Mucosa of gallbladder (tissue), 1 donor: ENCODE measurements at regions not wholly inside any gene's neighbourhood (a gene's known extent, or its start where the extent isn't known, plus 50 kb on each side); places are given as distances from the start of the nearest gene placed in this dataset.
A peak's percentile ranks its signal among the peaks of the same experiment; 100 is the strongest.

Experiments
- DNase-seq: peaks from one replicate; pipeline ENCODE4 v3.0.0-alpha.2; 2020; ENCODE audit warnings: low spot score
- donor health status: DM: no; HTN: no; CAD: no.

GRCh38 chr10:88108115-88108610 lies 244.7 kb downstream of the PTEN start:
- no peak for DNase-seq

DNA sequence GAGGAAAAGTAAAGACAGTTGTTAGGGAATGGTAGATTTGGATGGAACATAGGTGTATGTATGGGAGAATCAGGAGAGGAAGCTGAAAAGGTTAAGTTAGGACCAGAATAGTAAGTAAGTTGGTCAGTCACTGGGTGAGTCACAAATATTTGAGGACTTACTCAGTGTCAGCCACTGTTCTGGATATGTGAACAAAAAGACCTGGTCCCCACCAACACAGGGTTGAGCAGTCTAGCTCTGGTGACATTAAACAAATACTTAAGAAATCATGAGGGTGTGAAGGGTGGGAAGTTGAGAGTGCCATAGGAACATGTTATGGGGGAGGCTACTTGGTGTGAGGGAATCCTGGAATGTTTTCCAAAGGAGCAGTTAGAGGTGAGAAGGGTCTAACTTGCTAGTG lies 246.9 kb downstream of the PTEN start:
- DNase-seq = no peak

DNA sequence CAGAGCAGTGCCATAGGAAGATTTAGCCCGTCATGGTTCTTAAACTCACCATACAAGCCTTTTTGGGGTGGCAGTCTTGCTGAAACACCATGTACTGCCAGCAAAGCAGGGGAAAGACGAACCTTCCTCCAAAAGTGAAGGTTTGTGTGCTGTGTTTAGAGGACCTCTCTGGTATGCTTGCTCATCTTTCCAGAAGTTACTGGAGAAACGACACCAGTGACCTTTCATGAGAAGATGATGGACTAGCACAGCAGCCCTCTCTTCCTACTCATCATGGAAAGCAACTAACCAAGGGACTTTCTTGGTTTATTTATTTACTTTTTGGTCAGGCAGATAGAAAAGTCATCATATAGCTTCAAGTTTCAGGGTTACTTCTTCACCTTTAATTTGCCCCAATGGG lies 247.4 kb downstream of the PTEN start:
- no peak for DNase-seq

DNA sequence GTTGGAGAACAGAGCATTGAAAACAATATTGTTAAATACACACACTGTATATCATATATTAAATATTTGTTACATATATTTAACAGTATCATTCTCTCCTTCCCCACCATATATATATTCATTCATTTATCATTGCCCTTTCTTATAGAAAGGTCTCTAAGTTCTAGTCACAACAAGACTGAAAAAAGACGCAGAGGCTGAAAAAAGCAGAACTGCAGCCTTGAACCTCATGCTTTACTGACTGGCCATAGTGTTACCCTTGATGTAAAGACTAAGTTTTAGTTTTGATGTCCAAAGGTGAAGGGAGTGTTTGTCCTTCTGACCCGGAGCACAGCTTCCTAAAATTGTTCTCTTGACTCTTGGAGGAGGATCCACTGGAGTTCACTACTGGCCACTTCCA lies 247.9 kb downstream of the PTEN start:
- no peak for DNase-seq

- DNase-seq = no peak
Observed at GRCh38 chr10:88113232-88113631, 249.8 kb downstream of the PTEN start.

DNA sequence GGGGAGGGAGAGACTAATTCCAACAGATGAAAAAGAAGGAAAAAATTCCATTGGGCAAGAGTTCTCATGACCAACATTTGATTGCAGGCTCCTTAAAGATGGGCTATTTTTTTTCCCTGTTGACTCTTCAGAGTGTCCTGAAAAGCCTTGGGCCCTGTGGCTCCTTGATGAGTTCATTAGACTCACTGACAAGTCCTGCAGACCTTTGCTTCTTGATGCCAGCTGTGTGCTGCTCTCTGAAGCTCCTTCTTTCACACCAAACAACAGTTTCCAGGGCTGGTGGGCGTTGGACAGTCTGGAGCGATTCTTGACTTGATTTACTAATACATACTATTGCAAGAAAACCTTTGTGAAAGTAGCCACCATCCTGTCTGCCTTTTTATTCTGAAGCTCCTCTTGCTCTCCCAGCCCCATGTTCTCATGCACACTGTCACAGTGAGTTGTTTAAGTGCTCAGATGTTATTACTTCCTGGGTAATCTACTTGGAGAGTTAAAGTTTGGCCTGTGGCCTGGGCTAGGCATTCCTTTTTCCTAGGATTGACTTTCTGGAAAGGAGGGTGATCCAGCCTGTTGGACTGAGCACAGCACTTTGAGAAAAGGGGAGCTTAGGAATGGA lies 250.3 kb downstream of the PTEN start:
- no peak for DNase-seq

GRCh38 chr10:88114368-88114767 lies 250.9 kb downstream of the PTEN start:
- peak; percentile 55 for DNase-seq

DNA sequence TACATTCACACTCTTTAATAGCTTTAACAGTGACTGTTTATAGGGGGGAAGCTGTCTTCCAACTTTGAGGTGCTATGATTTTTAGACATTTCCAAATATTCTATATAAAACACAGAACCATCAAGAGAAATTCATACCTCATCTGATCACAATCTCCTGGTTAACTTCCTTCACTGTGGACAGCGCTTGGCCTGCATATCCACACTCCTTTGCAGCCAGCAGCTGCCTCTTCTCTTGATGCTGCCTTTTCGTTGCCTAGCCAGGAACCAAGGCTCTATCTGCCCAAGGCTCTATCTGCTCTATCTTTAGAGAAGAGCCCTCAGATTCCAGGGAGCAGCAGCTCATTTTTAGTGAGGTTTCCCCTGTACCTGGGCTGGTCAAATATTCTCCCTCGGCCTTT lies 252.0 kb downstream of the PTEN start:
- no peak for DNase-seq

- DNase-seq = no peak
Observed at GRCh38 chr10:88115968-88116367, 252.5 kb downstream of the PTEN start.

DNA sequence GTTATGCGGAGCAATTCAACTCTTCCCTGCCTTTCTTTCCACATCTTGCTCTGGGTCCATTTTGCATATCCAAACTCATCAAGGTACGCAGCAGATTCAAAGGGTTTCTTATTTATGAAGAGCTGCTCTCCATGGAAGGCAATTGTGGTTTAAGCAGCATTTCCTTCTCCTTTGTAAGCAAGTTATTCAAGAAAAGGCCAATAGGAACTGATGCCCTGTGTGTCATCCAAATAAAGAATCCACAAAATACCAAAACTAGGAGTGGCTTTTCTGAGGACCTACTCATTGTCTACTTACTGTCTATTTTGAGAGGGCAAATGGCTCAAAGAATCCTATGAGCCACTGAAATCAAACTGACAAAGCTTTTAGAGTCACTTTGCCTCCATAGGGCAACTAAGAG lies 253.1 kb downstream of the PTEN start:
- no peak for DNase-seq

- DNase-seq = no peak
Observed at GRCh38 chr10:88116971-88117626, 253.7 kb downstream of the PTEN start.

- DNase-seq = no peak
Observed at GRCh38 chr10:88117869-88118632, 254.6 kb downstream of the PTEN start.

DNA sequence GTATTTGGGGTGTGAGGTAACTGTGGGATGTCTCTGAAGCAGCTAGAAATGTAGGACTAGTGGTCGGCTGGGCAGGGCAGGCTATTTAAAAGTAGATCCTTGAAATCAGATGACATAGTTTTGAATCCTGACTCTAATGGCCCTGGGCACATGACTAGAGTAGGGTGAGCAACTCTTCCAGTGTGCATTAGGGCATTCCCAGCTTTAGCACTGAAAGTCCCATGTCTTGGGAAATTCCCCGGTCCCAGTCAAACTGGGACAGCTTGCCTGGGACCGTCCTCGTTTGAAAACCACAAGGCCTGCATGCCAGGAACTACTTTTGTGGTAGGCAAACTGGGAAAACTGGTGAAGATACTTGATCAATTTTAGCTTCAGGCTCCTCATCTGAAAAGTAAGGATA lies 255.3 kb downstream of the PTEN start:
- no peak for DNase-seq

DNA sequence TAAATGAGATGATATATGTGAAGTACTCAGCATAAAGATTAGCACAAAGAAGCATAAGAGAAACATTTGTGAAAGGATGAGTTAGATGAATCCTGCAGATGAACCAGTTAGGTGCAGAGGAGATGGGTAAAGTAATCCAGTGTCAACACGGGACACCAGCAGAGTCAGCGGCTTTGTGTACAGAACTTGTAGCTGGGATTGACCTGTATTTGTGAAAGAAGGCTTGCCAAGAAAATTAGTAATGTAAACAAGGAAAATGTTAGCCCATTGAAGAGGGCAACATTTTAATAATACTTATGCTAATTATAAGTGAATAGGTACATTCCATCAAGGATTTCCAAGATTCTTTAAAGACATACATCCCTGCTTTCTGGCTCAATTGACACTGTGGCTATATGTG lies 255.7 kb downstream of the PTEN start:
- no peak for DNase-seq

DNA sequence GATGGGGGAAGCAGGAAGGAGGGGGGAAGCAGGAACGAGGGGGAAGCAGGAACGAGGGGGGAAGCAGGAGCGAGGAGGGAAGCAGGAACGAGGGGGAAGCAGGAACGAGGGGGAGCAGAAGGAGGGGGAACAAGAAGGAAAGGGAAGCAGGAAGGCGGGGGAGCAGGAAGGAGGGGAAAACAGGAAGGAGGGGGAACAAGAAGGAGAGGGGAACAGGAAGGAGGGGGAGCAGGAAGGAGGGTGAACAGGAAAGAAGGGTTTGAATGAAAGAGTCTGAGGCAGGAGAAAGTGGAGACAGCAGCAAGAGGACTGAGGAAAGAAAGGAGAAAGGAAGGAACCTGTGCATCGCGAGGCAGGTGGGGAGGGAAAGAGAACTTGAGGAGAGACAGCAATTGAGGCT lies 256.6 kb downstream of the PTEN start:
- DNase-seq = no peak

DNA sequence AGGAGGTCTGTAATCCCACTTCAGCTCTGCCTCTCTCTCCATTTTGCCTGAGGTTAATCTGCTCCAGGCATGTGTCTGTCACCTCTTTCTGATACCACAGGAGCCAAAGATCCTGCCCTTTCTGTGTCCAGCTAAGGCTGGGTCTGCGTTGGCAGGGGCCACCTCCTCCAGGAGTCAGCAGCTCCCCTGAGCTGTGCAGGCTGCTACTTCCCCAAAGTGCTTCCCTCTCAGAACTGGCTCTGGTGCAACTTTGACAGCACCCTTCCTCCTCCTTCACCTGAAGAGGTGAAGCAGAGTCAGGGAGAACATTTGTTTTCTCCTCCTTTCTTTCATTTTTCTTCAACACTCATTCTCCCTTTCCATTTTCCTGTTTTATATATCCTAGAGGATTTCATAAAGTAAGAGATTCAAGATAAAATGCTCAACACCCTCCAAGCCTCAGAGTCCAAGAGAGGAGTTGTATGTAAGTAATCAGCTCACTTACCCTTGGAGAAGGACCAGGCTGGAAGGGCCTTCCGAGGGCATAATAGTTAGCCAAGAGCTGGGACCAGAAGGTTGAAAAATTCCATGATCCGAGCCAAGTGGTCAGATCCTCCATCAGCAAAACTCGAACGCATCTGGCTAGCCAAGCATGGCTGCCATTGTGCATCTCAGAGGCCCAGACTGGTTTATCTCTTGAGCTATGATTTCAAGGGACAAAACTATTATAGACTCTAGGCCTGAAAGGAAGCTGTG lies 257.3 kb downstream of the PTEN start:
- DNase-seq = no peak

DNA sequence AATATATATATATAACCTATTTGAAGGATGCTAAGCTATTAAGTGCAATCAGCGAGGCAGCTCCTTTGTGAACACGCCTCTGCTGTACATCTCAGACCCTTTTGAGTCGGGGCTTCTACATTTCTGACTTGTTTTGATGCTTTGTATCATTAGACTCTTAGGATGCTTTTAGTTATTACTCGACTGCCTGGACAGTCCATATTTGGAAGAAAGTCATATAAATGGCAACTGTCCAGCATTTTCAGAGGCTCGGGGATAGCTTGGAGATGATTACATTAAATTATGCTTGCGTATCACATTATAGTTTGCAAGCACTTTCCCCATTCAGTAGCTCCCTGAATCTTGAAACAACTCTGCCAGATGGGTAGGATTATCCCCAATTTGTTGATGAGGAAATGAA lies 257.9 kb downstream of the PTEN start:
- no peak for DNase-seq

DNA sequence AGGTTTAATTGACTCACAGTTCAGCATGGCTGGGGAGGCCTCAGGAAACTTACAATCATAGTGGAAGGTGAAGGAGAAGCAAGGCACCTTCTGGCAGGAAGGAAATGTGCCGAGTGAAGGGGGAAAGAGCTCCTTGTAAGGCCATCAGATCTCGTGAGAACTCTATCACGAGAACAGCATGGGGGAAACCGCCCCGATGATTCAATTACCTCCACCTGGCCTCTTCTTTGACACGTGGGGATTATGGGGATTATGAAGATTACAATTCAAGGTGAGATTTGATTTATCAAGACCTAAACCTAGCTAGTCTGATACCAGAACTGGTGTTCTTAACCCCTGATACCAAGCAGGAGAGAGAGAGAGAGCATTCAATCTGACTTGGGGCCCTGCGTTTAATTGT lies 258.7 kb downstream of the PTEN start:
- no peak for DNase-seq

DNA sequence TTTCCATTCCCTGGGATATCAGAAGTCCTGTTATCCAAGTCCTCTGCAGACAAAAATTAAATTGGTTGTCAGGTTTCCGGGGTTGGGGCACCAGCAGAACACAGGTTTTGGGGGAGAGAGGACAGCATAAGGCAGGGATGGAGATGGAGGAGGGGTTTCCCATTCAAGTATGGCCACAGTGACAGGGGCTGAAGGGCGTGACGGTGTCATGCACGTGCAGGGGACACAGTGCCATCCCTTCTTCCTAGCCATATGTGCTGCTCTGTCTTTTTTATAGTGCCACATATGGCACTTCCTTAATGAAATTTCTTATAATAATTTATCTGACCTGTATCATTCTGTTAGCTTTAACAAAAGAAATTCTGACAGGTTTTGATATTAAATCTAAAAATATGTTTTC lies 259.2 kb downstream of the PTEN start:
- no peak for DNase-seq

DNA sequence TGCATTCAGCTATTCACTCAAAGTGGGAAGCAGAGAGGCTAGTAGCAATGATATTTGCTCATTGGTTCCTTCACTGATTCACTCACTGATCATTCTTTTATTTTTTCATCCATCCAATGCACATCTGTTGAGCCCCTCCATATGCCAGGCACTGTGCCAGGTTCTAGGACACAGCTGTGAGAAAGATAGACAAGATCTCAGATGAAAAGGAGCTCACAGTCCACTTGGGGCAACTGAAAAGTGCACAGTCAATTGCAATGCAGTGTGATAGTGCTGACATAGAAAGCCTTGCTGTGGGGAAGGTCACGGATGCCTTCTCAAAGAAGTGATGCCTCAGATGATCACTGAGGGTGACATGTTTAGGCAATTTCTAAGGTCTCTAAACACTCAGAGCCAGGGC lies 262.3 kb downstream of the PTEN start:
- DNase-seq = no peak

- DNase-seq = no peak
Observed at GRCh38 chr10:88126699-88127098, 263.3 kb downstream of the PTEN start.

DNA sequence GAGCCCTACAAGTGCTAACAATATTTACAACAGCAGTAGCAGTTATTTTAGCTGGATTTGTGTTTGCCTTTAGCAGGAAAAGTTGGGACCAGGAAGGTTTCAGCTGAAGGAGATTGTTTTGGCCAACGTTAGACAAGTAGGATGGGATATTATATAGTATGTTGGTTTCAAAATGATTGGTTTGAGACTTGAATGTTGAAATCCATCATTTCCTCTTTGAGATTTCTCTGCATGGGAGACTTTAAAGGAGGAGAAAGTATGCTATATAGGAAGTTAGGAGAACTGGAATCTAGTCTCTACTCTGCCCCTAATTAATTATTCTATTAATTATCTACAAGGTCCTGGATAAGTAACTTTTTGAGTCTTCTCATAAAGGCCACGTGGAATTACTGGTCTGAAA lies 263.8 kb downstream of the PTEN start:
- no peak for DNase-seq
